WTC11 (cell line): ENCODE measurements at regions not wholly inside any gene's neighbourhood (a gene's known extent, or its start where the extent isn't known, plus 50 kb on each side); places are given as distances from the start of the nearest gene placed in this dataset.

Experiments used
- ATAC-seq: fragments of 200-7000 bp; cut with Tn5 transposase; 2 replicates; pipeline ENCODE4 v1.10.0; 2021; ENCODE audit warnings: mild to moderate bottlenecking, moderate library complexity
- CTCF ChIA-PET: fragments of 300-600 bp; sonication (Branson Sonifier 250); formaldehyde crosslinking; loops from one replicate; lab custom pipeline; 2021; ENCODE audit warnings: antibody characterized with exemption; lab: Charles Lee
- POLR2A ChIA-PET: fragments of 350-600 bp; sonication (Branson Sonifier 250); formaldehyde crosslinking; loops from one replicate; lab custom pipeline; 2021; ENCODE audit warnings: antibody characterized with exemption; lab: Charles Lee
- DNase-seq: peaks from one replicate; pipeline ENCODE4 v3.0.0; 2021; ENCODE audit warnings: low spot score
- H3K27ac Mint-ChIP-seq: 2 replicates; pipeline ENCODE4 v1.8.0; 2021; ENCODE audit warnings: mixed read lengths
- H3K27me3 Mint-ChIP-seq: 2 replicates; pipeline ENCODE4 v1.8.0; 2021; ENCODE audit warnings: low read depth, mild to moderate bottlenecking, moderate library complexity, mixed read lengths
- H3K36me3 Mint-ChIP-seq: 2 replicates; pipeline ENCODE4 v1.8.0; 2021; ENCODE audit warnings: mixed read lengths
- H3K4me1 Mint-ChIP-seq: 2 replicates; pipeline ENCODE4 v1.8.0; 2022; ENCODE audit warnings: mixed read lengths
- H3K4me3 Mint-ChIP-seq: 2 replicates; pipeline ENCODE4 v1.8.0; 2021; ENCODE audit warnings: mild to moderate bottlenecking, moderate library complexity, mixed read lengths
- H3K9me3 Mint-ChIP-seq: 2 replicates; pipeline ENCODE4 v1.8.0; 2021; ENCODE audit warnings: mixed read lengths
- E2F5 ChIP-seq: sonication (generic); formaldehyde crosslinking; IDR thresholded peaks from 2 replicates; pipeline ENCODE4 v1.8.1; 2022; ENCODE audit warnings: mild to moderate bottlenecking, moderate library complexity, missing genetic modification reagents
- FOXP4 ChIP-seq: sonication (generic); formaldehyde crosslinking; IDR thresholded peaks from 2 replicates; pipeline ENCODE4 v1.8.0; 2022; ENCODE audit warnings: mild to moderate bottlenecking, missing genetic modification reagents
- GABPB1 ChIP-seq: sonication (generic); formaldehyde crosslinking; IDR thresholded peaks from 2 replicates; pipeline ENCODE4 v1.8.1; 2023; ENCODE audit warnings: mild to moderate bottlenecking, missing genetic modification reagents
- IRF1 ChIP-seq: sonication (generic); formaldehyde crosslinking; IDR thresholded peaks from 2 replicates; pipeline ENCODE4 v1.8.0; 2023; ENCODE audit warnings: missing genetic modification reagents
- MXD4 ChIP-seq: fragments of 250-450 bp; sonication (Bioruptor Pico); IDR thresholded peaks from 2 replicates; pipeline ENCODE4 v1.8.0; 2021; ENCODE audit warnings: mild to moderate bottlenecking, moderate library complexity, borderline replicate concordance
- NR1H2 ChIP-seq: sonication (generic); formaldehyde crosslinking; IDR thresholded peaks from 2 replicates; pipeline ENCODE4 v1.9.0; 2021; ENCODE audit warnings: mild to moderate bottlenecking, moderate library complexity, missing genetic modification reagents
- RELA ChIP-seq: sonication (generic); formaldehyde crosslinking; IDR thresholded peaks from 2 replicates; pipeline ENCODE4 v1.8.1; 2022; ENCODE audit warnings: missing genetic modification reagents, mild to moderate bottlenecking, borderline replicate concordance
- SMAD4 ChIP-seq: sonication (generic); formaldehyde crosslinking; IDR thresholded peaks from 2 replicates; pipeline ENCODE4 v1.8.0; 2022; ENCODE audit warnings: mild to moderate bottlenecking, missing genetic modification reagents
- SP1 ChIP-seq: sonication (generic); formaldehyde crosslinking; conservative IDR thresholded peaks from 2 replicates; pipeline ENCODE4 v1.8.1; 2022; ENCODE audit warnings: missing genetic modification reagents
- ZNF138 ChIP-seq: sonication (generic); formaldehyde crosslinking; conservative IDR thresholded peaks from 2 replicates; pipeline ENCODE4 v1.8.1; 2022; ENCODE audit warnings: mild to moderate bottlenecking, moderate library complexity, missing genetic modification reagents
- ZNF232 ChIP-seq: sonication (generic); formaldehyde crosslinking; IDR thresholded peaks from 2 replicates; pipeline ENCODE4 v1.8.0; 2022; ENCODE audit warnings: mild to moderate bottlenecking, missing genetic modification reagents
- ZNF317 ChIP-seq: sonication (generic); formaldehyde crosslinking; IDR thresholded peaks from 2 replicates; pipeline ENCODE4 v1.8.1; 2023; ENCODE audit warnings: low read depth, mild to moderate bottlenecking, moderate library complexity, missing genetic modification reagents, borderline replicate concordance
- TF ChIP-seq, protein P1 (sequence below): sonication (generic); formaldehyde crosslinking; IDR thresholded peaks from 2 replicates; pipeline ENCODE4 v1.8.0; 2022; ENCODE audit warnings: mild to moderate bottlenecking, missing genetic modification reagents
- TF ChIP-seq, protein P2 (sequence below): sonication (generic); formaldehyde crosslinking; IDR thresholded peaks from 2 replicates; pipeline ENCODE4 v1.8.0; 2022; ENCODE audit warnings: missing genetic modification reagents
- TF ChIP-seq, protein P3 (sequence below): sonication (generic); formaldehyde crosslinking; IDR thresholded peaks from 2 replicates; pipeline ENCODE4 v1.8.0; 2022; ENCODE audit warnings: mild to moderate bottlenecking, missing genetic modification reagents
- TF ChIP-seq, protein P4 (sequence below): sonication (generic); formaldehyde crosslinking; IDR thresholded peaks from 2 replicates; pipeline ENCODE4 v1.8.1; 2022; ENCODE audit warnings: missing genetic modification reagents, borderline replicate concordance
- TF ChIP-seq, protein P5 (sequence below): fragments of 250-450 bp; sonication (Bioruptor Pico); IDR thresholded peaks from 2 replicates; pipeline ENCODE4 v2.1.2; 2022; ENCODE audit warnings: mild to moderate bottlenecking, moderate library complexity

DNA sequence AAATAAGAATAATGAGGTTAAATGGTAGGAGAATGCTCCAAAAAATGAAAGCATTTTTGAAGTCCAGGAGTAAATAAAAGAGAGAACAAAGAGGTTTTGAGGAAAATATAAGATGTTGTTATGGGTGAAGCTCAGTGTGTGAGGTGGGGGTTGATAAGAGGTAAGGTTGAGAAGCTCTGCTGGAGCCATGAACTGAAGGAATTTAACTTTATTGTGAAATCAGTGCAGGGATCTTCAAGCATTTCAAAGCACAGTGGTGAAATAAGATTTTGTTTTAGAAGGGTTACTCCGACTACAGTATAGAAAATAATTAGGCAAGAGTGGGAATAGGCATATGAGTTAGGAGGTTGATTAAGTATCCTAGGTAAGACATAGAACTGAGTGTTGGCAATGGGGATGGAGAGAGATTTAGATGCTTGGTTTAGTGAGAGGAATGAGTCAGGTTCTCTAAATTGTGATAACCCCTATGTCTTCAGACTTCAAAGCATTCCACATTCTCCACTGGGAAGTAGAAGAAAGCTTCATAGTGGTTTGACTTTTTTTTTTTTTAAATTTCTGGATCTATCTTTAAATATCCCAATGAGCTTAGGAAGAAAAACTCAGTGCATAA is 403.2 kb downstream of the AASDHPPT start:
- H3K4me1 Mint-ChIP-seq = peaks cover 7% of the 10 kb centered on the region
- ATAC-seq = no peak
- no peak for TF ChIP-seq NR1H2 (CRISPR knock-in tag)
- TF ChIP-seq E2F5 (CRISPR knock-in tag) = no peak
- TF ChIP-seq ZNF232 (CRISPR knock-in tag) = no peak
- TF ChIP-seq, protein P1, sequence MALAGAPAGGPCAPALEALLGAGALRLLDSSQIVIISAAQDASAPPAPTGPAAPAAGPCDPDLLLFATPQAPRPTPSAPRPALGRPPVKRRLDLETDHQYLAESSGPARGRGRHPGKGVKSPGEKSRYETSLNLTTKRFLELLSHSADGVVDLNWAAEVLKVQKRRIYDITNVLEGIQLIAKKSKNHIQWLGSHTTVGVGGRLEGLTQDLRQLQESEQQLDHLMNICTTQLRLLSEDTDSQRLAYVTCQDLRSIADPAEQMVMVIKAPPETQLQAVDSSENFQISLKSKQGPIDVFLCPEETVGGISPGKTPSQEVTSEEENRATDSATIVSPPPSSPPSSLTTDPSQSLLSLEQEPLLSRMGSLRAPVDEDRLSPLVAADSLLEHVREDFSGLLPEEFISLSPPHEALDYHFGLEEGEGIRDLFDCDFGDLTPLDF (CRISPR knock-in tag) = no peak
- no peak for TF ChIP-seq RELA (CRISPR knock-in tag)
- no peak for TF ChIP-seq SMAD4 (CRISPR knock-in tag)
- TF ChIP-seq, protein P2, sequence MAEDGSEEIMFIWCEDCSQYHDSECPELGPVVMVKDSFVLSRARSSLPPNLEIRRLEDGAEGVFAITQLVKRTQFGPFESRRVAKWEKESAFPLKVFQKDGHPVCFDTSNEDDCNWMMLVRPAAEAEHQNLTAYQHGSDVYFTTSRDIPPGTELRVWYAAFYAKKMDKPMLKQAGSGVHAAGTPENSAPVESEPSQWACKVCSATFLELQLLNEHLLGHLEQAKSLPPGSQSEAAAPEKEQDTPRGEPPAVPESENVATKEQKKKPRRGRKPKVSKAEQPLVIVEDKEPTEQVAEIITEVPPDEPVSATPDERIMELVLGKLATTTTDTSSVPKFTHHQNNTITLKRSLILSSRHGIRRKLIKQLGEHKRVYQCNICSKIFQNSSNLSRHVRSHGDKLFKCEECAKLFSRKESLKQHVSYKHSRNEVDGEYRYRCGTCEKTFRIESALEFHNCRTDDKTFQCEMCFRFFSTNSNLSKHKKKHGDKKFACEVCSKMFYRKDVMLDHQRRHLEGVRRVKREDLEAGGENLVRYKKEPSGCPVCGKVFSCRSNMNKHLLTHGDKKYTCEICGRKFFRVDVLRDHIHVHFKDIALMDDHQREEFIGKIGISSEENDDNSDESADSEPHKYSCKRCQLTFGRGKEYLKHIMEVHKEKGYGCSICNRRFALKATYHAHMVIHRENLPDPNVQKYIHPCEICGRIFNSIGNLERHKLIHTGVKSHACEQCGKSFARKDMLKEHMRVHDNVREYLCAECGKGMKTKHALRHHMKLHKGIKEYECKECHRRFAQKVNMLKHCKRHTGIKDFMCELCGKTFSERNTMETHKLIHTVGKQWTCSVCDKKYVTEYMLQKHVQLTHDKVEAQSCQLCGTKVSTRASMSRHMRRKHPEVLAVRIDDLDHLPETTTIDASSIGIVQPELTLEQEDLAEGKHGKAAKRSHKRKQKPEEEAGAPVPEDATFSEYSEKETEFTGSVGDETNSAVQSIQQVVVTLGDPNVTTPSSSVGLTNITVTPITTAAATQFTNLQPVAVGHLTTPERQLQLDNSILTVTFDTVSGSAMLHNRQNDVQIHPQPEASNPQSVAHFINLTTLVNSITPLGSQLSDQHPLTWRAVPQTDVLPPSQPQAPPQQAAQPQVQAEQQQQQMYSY = no peak
- ChIA-PET POLR2A (interaction anchor here (0.6 kb wide), 1 partner anchor 91 kb away, joined by 3 read pairs; no protein-coding TSS in a partner anchor), CTCF (interaction anchor here (0.7 to 1.2 kb wide), 2 partner anchors 104 to 173 kb away, joined by 3 read pairs; no protein-coding TSS in a partner anchor)
- DNase-seq = no peak
- no peaks in the 10 kb centered on the region for H3K27me3 Mint-ChIP-seq
- no peak overlapping the region for H3K4me3 Mint-ChIP-seq
- no peaks in the 10 kb centered on the region for H3K9me3 Mint-ChIP-seq
- H3K27ac Mint-ChIP-seq = no peak overlapping the region
- no peaks in the 10 kb centered on the region for H3K36me3 Mint-ChIP-seq

GRCh38 chr11:106482917-106483785 is 405.7 kb downstream of the AASDHPPT start:
- 0 out of 2 replicates have a peak, but pooled peaks have one; percentile 38 for ATAC-seq
- no peak for DNase-seq
- Mint-ChIP-seq H3K4me1 (peaks cover 7% of the 10 kb centered on the region), H3K27ac (no peak overlapping the region), H3K9me3 (no peaks in the 10 kb centered on the region; the same call in 1 of the 2 replicates), H3K36me3 (no peaks in the 10 kb centered on the region), H3K27me3 (no peaks in the 10 kb centered on the region), H3K4me3 (no peak overlapping the region)
- ChIA-PET POLR2A (interaction anchor here (0.6 kb wide), 1 partner anchor 23 kb away, joined by 8 read pairs; no protein-coding TSS in a partner anchor), CTCF (no interaction called here)
- no peak for TF ChIP-seq SP1 (CRISPR knock-in tag)
- TF ChIP-seq FOXP4 = no peak
- TF ChIP-seq, protein P3, sequence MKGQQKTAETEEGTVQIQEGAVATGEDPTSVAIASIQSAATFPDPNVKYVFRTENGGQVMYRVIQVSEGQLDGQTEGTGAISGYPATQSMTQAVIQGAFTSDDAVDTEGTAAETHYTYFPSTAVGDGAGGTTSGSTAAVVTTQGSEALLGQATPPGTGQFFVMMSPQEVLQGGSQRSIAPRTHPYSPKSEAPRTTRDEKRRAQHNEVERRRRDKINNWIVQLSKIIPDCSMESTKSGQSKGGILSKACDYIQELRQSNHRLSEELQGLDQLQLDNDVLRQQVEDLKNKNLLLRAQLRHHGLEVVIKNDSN (CRISPR knock-in tag) = no peak
- TF ChIP-seq ZNF138 (CRISPR knock-in tag) = no peak
- TF ChIP-seq ZNF317 (CRISPR knock-in tag) = no peak
- TF ChIP-seq, protein P4, sequence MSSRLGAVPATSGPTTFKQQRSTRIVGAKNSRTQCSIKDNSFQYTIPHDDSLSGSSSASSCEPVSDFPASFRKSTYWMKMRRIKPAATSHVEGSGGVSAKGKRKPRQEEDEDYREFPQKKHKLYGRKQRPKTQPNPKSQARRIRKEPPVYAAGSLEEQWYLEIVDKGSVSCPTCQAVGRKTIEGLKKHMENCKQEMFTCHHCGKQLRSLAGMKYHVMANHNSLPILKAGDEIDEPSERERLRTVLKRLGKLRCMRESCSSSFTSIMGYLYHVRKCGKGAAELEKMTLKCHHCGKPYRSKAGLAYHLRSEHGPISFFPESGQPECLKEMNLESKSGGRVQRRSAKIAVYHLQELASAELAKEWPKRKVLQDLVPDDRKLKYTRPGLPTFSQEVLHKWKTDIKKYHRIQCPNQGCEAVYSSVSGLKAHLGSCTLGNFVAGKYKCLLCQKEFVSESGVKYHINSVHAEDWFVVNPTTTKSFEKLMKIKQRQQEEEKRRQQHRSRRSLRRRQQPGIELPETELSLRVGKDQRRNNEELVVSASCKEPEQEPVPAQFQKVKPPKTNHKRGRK (CRISPR knock-in tag) = no peak
- TF ChIP-seq, protein P5, sequence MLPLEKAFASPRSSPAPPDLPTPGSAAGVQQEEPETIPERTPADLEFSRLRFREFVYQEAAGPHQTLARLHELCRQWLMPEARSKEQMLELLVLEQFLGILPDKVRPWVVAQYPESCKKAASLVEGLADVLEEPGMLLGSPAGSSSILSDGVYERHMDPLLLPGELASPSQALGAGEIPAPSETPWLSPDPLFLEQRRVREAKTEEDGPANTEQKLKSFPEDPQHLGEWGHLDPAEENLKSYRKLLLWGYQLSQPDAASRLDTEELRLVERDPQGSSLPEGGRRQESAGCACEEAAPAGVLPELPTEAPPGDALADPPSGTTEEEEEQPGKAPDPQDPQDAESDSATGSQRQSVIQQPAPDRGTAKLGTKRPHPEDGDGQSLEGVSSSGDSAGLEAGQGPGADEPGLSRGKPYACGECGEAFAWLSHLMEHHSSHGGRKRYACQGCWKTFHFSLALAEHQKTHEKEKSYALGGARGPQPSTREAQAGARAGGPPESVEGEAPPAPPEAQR (CRISPR knock-in tag) = no peak
- no peak for TF ChIP-seq MXD4 (CRISPR knock-in tag)
- no peak for TF ChIP-seq IRF1 (CRISPR knock-in tag)
- no peak for TF ChIP-seq GABPB1 (CRISPR knock-in tag)
